WTC11 (cell line): ENCODE measurements at regions not wholly inside any gene's neighbourhood (a gene's known extent, or its start where the extent isn't known, plus 50 kb on each side); places are given as distances from the start of the nearest gene placed in this dataset.

ENCODE experiments used
- ATAC-seq: fragments of 200-7000 bp; cut with Tn5 transposase; 2 replicates; pipeline ENCODE4 v1.10.0; 2021; ENCODE audit warnings: mild to moderate bottlenecking, moderate library complexity
- CTCF ChIA-PET: fragments of 300-600 bp; sonication (Branson Sonifier 250); formaldehyde crosslinking; loops from one replicate; lab custom pipeline; 2021; ENCODE audit warnings: antibody characterized with exemption; lab: Charles Lee
- POLR2A ChIA-PET: fragments of 350-600 bp; sonication (Branson Sonifier 250); formaldehyde crosslinking; loops from one replicate; lab custom pipeline; 2021; ENCODE audit warnings: antibody characterized with exemption; lab: Charles Lee
- DNase-seq: peaks from one replicate; pipeline ENCODE4 v3.0.0; 2021; ENCODE audit warnings: low spot score
- H3K27ac Mint-ChIP-seq: 2 replicates; pipeline ENCODE4 v1.8.0; 2021; ENCODE audit warnings: mixed read lengths
- H3K27me3 Mint-ChIP-seq: 2 replicates; pipeline ENCODE4 v1.8.0; 2021; ENCODE audit warnings: low read depth, mild to moderate bottlenecking, moderate library complexity, mixed read lengths
- H3K36me3 Mint-ChIP-seq: 2 replicates; pipeline ENCODE4 v1.8.0; 2021; ENCODE audit warnings: mixed read lengths
- H3K4me1 Mint-ChIP-seq: 2 replicates; pipeline ENCODE4 v1.8.0; 2022; ENCODE audit warnings: mixed read lengths
- H3K4me3 Mint-ChIP-seq: 2 replicates; pipeline ENCODE4 v1.8.0; 2021; ENCODE audit warnings: mild to moderate bottlenecking, moderate library complexity, mixed read lengths
- H3K9me3 Mint-ChIP-seq: 2 replicates; pipeline ENCODE4 v1.8.0; 2021; ENCODE audit warnings: mixed read lengths
- CBFB ChIP-seq: sonication (generic); formaldehyde crosslinking; IDR thresholded peaks from 2 replicates; pipeline ENCODE4 v1.8.1; 2022; ENCODE audit warnings: mild to moderate bottlenecking, low read depth, missing genetic modification reagents
- GRHL2 ChIP-seq: fragments of 250-450 bp; sonication (Bioruptor Pico); IDR thresholded peaks from 2 replicates; pipeline ENCODE4 v1.8.0; 2022; ENCODE audit warnings: mild to moderate bottlenecking, moderate library complexity; ENCODE audit not compliant: insufficient replicate concordance, severe bottlenecking
- IRF2 ChIP-seq: sonication (generic); formaldehyde crosslinking; IDR thresholded peaks from 2 replicates; pipeline ENCODE4 v1.8.0; 2022; ENCODE audit warnings: low read depth, missing genetic modification reagents, borderline replicate concordance
- JAZF1 ChIP-seq: fragments of 250-450 bp; sonication (Bioruptor Pico); IDR thresholded peaks from 2 replicates; pipeline ENCODE4 v1.9.0; 2021; ENCODE audit warnings: moderate library complexity, mild to moderate bottlenecking, inconsistent platforms
- JUN ChIP-seq: sonication (generic); formaldehyde crosslinking; IDR thresholded peaks from 2 replicates; pipeline ENCODE4 v1.8.0; 2023; ENCODE audit warnings: mild to moderate bottlenecking, missing genetic modification reagents
- MXD4 ChIP-seq: fragments of 250-450 bp; sonication (Bioruptor Pico); IDR thresholded peaks from 2 replicates; pipeline ENCODE4 v1.8.0; 2021; ENCODE audit warnings: mild to moderate bottlenecking, moderate library complexity, borderline replicate concordance
- MYBL2 ChIP-seq: sonication (generic); formaldehyde crosslinking; IDR thresholded peaks from 2 replicates; pipeline ENCODE4 v1.8.1; 2023; ENCODE audit warnings: mild to moderate bottlenecking, moderate library complexity, missing genetic modification reagents
- NFATC4 ChIP-seq: fragments of 250-450 bp; sonication (Bioruptor Pico); IDR thresholded peaks from 2 replicates; pipeline ENCODE4 v1.9.0; 2021; ENCODE audit warnings: mild to moderate bottlenecking
- NFE2L1 ChIP-seq: sonication (generic); formaldehyde crosslinking; IDR thresholded peaks from 2 replicates; pipeline ENCODE4 v1.8.1; 2023; ENCODE audit warnings: missing genetic modification reagents
- NR3C1 ChIP-seq: sonication (generic); formaldehyde crosslinking; conservative IDR thresholded peaks from 2 replicates; pipeline ENCODE4 v1.8.1; 2023; ENCODE audit warnings: low read depth, mild to moderate bottlenecking, missing genetic modification reagents
- RELA ChIP-seq: sonication (generic); formaldehyde crosslinking; IDR thresholded peaks from 2 replicates; pipeline ENCODE4 v1.8.1; 2022; ENCODE audit warnings: missing genetic modification reagents, mild to moderate bottlenecking, borderline replicate concordance
- SOX15 ChIP-seq: fragments of 250-450 bp; sonication (Bioruptor Pico); IDR thresholded peaks from 2 replicates; pipeline ENCODE4 v1.9.0; 2021; ENCODE audit warnings: mild to moderate bottlenecking
- ZBTB21 ChIP-seq: sonication (generic); formaldehyde crosslinking; IDR thresholded peaks from 2 replicates; pipeline ENCODE4 v1.8.1; 2023; ENCODE audit warnings: mild to moderate bottlenecking, missing genetic modification reagents, borderline replicate concordance
- ZNF219 ChIP-seq: sonication (generic); formaldehyde crosslinking; IDR thresholded peaks from 2 replicates; pipeline ENCODE4 v1.8.0; 2023; ENCODE audit warnings: missing genetic modification reagents, mild to moderate bottlenecking, borderline replicate concordance
- ZNF317 ChIP-seq: sonication (generic); formaldehyde crosslinking; IDR thresholded peaks from 2 replicates; pipeline ENCODE4 v1.8.1; 2023; ENCODE audit warnings: low read depth, mild to moderate bottlenecking, moderate library complexity, missing genetic modification reagents, borderline replicate concordance
- ZNF396 ChIP-seq: fragments of 250-450 bp; sonication (Bioruptor Pico); IDR thresholded peaks from 2 replicates; pipeline ENCODE4 v1.8.0; 2021; ENCODE audit warnings: mild to moderate bottlenecking, moderate library complexity, borderline replicate concordance
- TF ChIP-seq, protein P1 (sequence below): fragments of 250-450 bp; sonication (Bioruptor Pico); IDR thresholded peaks from 2 replicates; pipeline ENCODE4 v1.9.0; 2021; ENCODE audit warnings: mild to moderate bottlenecking
- TF ChIP-seq, protein P2 (sequence below): sonication (generic); formaldehyde crosslinking; IDR thresholded peaks from 2 replicates; pipeline ENCODE4 v1.8.1; 2023; ENCODE audit warnings: mild to moderate bottlenecking, missing genetic modification reagents, moderate library complexity
- TF ChIP-seq, protein P3 (sequence below): sonication (generic); formaldehyde crosslinking; IDR thresholded peaks from 2 replicates; pipeline ENCODE4 v1.8.1; 2023; ENCODE audit warnings: mild to moderate bottlenecking, missing genetic modification reagents
- TF ChIP-seq, protein P4 (sequence below): sonication (generic); formaldehyde crosslinking; IDR thresholded peaks from 2 replicates; pipeline ENCODE4 v1.8.1; 2022; ENCODE audit warnings: low read depth, missing genetic modification reagents, borderline replicate concordance
- TF ChIP-seq, protein P5 (sequence below): sonication (generic); formaldehyde crosslinking; IDR thresholded peaks from 2 replicates; pipeline ENCODE4 v1.8.0; 2023; ENCODE audit warnings: missing genetic modification reagents

DNA sequence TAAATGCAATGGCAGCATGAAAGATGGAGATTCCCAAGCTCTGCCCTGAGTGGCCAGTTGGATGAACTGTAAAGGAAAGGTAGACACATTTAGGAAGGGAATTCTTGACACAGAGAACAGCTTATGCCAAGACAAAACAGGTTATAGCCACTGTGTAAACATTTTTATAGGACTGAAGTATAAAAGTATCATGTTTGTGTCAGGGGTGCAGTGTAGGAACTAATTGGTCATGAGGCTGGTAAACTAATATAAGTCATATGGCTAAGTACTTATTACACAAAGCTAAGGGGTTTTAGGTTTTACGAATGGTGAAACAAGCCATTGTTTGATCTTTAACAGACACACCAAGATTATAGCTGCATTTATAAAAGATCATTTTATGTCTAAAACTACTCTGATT, 207.7 kb upstream of the SLC16A7 start (continued):
- TF ChIP-seq IRF2 (no peak), NR3C1 (CRISPR knock-in tag) (no peak), GRHL2 (CRISPR knock-in tag) (no peak)

DNA sequence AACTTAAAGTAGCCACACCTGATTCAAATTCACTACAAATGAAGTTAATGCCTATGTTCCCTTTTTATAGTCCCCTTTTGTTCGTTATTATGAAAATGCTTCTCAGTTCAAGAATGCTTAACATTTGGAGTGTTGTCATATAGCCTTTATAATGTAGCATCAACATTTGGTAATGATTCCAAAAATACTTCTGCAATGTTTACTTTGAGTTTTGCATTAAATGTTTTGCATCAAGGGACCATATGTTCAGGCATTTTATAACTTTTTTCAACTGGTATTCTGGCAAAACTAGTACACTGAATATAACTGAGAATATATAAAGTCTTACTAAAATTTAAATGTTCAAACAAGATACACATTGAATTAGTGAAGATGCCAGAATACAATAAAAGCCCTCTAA, 209.6 kb upstream of the SLC16A7 start:
- Mint-ChIP-seq H3K36me3 (peaks cover 20% of the 10 kb centered on the region), H3K27me3 (no peaks in the 10 kb centered on the region), H3K9me3 (peaks cover 35% of the 10 kb centered on the region), H3K27ac (no peak overlapping the region), H3K4me3 (no peak overlapping the region), H3K4me1 (peaks cover 45% of the 10 kb centered on the region)
- POLR2A ChIA-PET = no interaction called here
- ATAC-seq (no peak), DNase-seq (no peak)
- CTCF ChIA-PET = no interaction called here
- no peak for TF ChIP-seq ZNF219 (CRISPR knock-in tag)
- TF ChIP-seq, protein P1, sequence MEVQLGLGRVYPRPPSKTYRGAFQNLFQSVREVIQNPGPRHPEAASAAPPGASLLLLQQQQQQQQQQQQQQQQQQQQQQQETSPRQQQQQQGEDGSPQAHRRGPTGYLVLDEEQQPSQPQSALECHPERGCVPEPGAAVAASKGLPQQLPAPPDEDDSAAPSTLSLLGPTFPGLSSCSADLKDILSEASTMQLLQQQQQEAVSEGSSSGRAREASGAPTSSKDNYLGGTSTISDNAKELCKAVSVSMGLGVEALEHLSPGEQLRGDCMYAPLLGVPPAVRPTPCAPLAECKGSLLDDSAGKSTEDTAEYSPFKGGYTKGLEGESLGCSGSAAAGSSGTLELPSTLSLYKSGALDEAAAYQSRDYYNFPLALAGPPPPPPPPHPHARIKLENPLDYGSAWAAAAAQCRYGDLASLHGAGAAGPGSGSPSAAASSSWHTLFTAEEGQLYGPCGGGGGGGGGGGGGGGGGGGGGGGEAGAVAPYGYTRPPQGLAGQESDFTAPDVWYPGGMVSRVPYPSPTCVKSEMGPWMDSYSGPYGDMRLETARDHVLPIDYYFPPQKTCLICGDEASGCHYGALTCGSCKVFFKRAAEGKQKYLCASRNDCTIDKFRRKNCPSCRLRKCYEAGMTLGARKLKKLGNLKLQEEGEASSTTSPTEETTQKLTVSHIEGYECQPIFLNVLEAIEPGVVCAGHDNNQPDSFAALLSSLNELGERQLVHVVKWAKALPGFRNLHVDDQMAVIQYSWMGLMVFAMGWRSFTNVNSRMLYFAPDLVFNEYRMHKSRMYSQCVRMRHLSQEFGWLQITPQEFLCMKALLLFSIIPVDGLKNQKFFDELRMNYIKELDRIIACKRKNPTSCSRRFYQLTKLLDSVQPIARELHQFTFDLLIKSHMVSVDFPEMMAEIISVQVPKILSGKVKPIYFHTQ (CRISPR knock-in tag) = no peak
- TF ChIP-seq MXD4 (CRISPR knock-in tag) = no peak
- TF ChIP-seq MYBL2 = no peak

DNA sequence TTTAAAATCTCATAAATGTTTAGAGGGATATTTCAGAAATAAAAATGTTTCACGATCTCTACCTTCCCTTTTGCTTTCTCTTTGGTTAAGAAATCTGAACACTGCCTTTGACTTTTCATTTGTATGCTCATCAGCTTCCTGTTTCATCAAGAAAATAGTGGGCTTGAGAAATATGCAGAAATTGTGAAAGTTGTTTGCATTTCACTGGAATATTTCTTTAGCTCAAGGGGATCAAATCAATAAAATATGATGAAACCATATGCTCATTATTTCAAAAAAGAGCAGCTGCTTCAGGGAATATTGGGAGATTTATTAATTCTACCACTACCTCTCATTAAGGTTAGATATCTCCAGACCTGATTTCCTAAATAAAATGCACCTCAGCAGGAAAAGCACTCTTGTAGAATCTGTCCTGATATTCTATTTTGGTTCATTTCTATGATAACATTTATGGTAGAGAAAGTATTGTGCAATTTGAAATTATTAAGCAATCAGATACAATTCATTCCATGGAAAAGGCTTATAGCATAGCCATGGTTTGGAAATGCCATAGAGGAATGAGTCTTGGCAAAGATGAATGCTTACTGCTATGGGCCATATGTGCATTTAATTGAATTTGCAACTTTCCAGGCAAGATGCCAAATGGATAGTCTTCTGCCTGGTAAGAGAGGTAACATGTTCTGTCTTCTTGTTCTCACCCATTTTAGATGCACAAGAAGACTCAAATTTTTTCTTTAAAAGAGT, 212.6 kb upstream of the SLC16A7 start:
- DNase-seq = no peak
- Mint-ChIP-seq H3K4me1 (peaks cover 43% of the 10 kb centered on the region), H3K27me3 (no peaks in the 10 kb centered on the region), H3K27ac (peak overlapping the region; percentile 94), H3K36me3 (peaks cover 13% of the 10 kb centered on the region), H3K9me3 (peaks cover 12% of the 10 kb centered on the region), H3K4me3 (no peak overlapping the region)
- no peak for ATAC-seq
- CTCF ChIA-PET = interaction anchor here (1.4 kb wide), 1 partner anchor 11 kb away, joined by 4 read pairs; no protein-coding TSS in a partner anchor
- POLR2A ChIA-PET = no interaction called here
- TF ChIP-seq, protein P2, sequence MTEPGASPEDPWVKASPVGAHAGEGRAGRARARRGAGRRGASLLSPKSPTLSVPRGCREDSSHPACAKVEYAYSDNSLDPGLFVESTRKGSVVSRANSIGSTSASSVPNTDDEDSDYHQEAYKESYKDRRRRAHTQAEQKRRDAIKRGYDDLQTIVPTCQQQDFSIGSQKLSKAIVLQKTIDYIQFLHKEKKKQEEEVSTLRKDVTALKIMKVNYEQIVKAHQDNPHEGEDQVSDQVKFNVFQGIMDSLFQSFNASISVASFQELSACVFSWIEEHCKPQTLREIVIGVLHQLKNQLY = no peak
- TF ChIP-seq ZNF317 = no peak
- TF ChIP-seq ZNF396 (CRISPR knock-in tag) = no peak
- no peak for TF ChIP-seq NFATC4 (CRISPR knock-in tag)
- TF ChIP-seq SOX15 (CRISPR knock-in tag) = no peak
- TF ChIP-seq JUN (CRISPR knock-in tag) = no peak
- no peak for TF ChIP-seq CBFB (CRISPR knock-in tag)
- TF ChIP-seq RELA (CRISPR knock-in tag) = no peak
- TF ChIP-seq JAZF1 (CRISPR knock-in tag) = no peak
- TF ChIP-seq, protein P3, sequence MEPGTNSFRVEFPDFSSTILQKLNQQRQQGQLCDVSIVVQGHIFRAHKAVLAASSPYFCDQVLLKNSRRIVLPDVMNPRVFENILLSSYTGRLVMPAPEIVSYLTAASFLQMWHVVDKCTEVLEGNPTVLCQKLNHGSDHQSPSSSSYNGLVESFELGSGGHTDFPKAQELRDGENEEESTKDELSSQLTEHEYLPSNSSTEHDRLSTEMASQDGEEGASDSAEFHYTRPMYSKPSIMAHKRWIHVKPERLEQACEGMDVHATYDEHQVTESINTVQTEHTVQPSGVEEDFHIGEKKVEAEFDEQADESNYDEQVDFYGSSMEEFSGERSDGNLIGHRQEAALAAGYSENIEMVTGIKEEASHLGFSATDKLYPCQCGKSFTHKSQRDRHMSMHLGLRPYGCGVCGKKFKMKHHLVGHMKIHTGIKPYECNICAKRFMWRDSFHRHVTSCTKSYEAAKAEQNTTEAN (CRISPR knock-in tag) = no peak
- TF ChIP-seq, protein P4, sequence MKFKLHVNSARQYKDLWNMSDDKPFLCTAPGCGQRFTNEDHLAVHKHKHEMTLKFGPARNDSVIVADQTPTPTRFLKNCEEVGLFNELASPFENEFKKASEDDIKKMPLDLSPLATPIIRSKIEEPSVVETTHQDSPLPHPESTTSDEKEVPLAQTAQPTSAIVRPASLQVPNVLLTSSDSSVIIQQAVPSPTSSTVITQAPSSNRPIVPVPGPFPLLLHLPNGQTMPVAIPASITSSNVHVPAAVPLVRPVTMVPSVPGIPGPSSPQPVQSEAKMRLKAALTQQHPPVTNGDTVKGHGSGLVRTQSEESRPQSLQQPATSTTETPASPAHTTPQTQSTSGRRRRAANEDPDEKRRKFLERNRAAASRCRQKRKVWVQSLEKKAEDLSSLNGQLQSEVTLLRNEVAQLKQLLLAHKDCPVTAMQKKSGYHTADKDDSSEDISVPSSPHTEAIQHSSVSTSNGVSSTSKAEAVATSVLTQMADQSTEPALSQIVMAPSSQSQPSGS (CRISPR knock-in tag) = no peak
- no peak for TF ChIP-seq MXD4 (CRISPR knock-in tag)
- TF ChIP-seq, protein P5, sequence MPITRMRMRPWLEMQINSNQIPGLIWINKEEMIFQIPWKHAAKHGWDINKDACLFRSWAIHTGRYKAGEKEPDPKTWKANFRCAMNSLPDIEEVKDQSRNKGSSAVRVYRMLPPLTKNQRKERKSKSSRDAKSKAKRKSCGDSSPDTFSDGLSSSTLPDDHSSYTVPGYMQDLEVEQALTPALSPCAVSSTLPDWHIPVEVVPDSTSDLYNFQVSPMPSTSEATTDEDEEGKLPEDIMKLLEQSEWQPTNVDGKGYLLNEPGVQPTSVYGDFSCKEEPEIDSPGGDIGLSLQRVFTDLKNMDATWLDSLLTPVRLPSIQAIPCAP = no peak
- no peak for TF ChIP-seq NFE2L1 (CRISPR knock-in tag)
- no peak for TF ChIP-seq ZBTB21 (CRISPR knock-in tag)
